PC-3 (cell line): ENCODE measurements at regions not wholly inside any gene's neighbourhood (a gene's known extent, or its start where the extent isn't known, plus 50 kb on each side); places are given as distances from the start of the nearest gene placed in this dataset.

Experiments
- ATAC-seq: fragments of 200-7000 bp; cut with Tn5 transposase; 2 replicates; pipeline ENCODE4 v1.9.1; 2020; ENCODE audit warnings: mild to moderate bottlenecking, moderate library complexity
- BruUV-seq: library from RNA; stranded (reverse); fragments of 400-500 nt; replicated peaks from 2 replicates; lab custom pipeline; 2021; lab: Mats Ljungman, UMichigan
- CTCF ChIA-PET: fragments of 300-600 bp; sonication (Branson Sonifier 250); formaldehyde crosslinking; loops from one replicate; lab custom pipeline; 2022; ENCODE audit warnings: antibody characterized with exemption; lab: Charles Lee
- POLR2A ChIA-PET: fragments of 300-600 bp; sonication (Branson Sonifier 250); formaldehyde crosslinking; loops from one replicate; lab custom pipeline; 2022; ENCODE audit warnings: antibody characterized with exemption; ENCODE audit not compliant: unreplicated experiment; lab: Charles Lee
- DNase-seq: peaks from one replicate; pipeline ENCODE4 v3.0.0-alpha.2; 2015
- H2AFZ ChIP-seq: fragments of 300-600 bp; sonication (generic); 2 replicates; pipeline ENCODE4 v1.6.0; 2016; ENCODE audit warnings: antibody characterized with exemption, low read length
- H3F3A ChIP-seq: fragments of 300-600 bp; sonication (generic); one replicate; pipeline ENCODE4 v1.6.0; 2017; ENCODE audit warnings: antibody characterized with exemption, low read length, control low read depth, mild to moderate bottlenecking; ENCODE audit not compliant: unreplicated experiment
- H3K27ac ChIP-seq: fragments of 300-600 bp; sonication (generic); 2 replicates; pipeline ENCODE4 v1.5.1; 2016; ENCODE audit warnings: mild to moderate bottlenecking, low read length
- H3K27me3 ChIP-seq: fragments of 300-600 bp; sonication (generic); 2 replicates; pipeline ENCODE4 v1.6.1; 2016; ENCODE audit warnings: low read length, mixed read lengths
- H3K36me3 ChIP-seq: fragments of 300-600 bp; sonication (generic); 2 replicates; pipeline ENCODE4 v1.6.1; 2016; ENCODE audit warnings: low read depth, mixed run types, low read length, mixed read lengths
- H3K4me1 ChIP-seq: fragments of 300-600 bp; sonication (generic); 2 replicates; pipeline ENCODE4 v1.5.1; 2016; ENCODE audit warnings: low read length; ENCODE audit not compliant: insufficient read depth
- H3K4me2 ChIP-seq: fragments of 300-600 bp; sonication (generic); 2 replicates; pipeline ENCODE4 v1.6.0; 2016; ENCODE audit warnings: low read length
- H3K4me3 ChIP-seq: fragments of 300-600 bp; sonication (generic); 2 replicates; pipeline ENCODE4 v1.5.1; 2016; ENCODE audit warnings: mild to moderate bottlenecking, low read length, mixed read lengths
- H3K79me2 ChIP-seq: fragments of 300-600 bp; sonication (generic); 2 replicates; pipeline ENCODE4 v1.6.1; 2017; ENCODE audit warnings: low read length, mixed read lengths
- H3K9ac ChIP-seq: fragments of 300-600 bp; sonication (generic); 2 replicates; pipeline ENCODE4 v1.6.0; 2016; ENCODE audit warnings: mild to moderate bottlenecking, low read length
- H3K9me2 ChIP-seq: fragments of 300-600 bp; sonication (generic); replicated peaks from 2 replicates; pipeline ENCODE4 v1.6.1; 2016; ENCODE audit warnings: mixed run types, low read length, mixed read lengths
- H3K9me3 ChIP-seq: fragments of 300-600 bp; sonication (generic); 2 replicates; pipeline ENCODE4 v1.6.1; 2016; ENCODE audit warnings: low read length, mixed read lengths
- H4K20me1 ChIP-seq: fragments of 300-600 bp; sonication (generic); 2 replicates; pipeline ENCODE4 v1.6.1; 2016; ENCODE audit warnings: low read length, mixed read lengths
- CTCF ChIP-seq: fragments of 300-600 bp; sonication (generic); conservative IDR thresholded peaks from 2 replicates; pipeline ENCODE4 v1.5.1; 2017; ENCODE audit warnings: antibody characterized with exemption, low read depth, mild to moderate bottlenecking, low read length
- EZH2 ChIP-seq: fragments of 300-600 bp; sonication (generic); IDR thresholded peaks from one replicate; pipeline ENCODE4 v1.6.1; 2017; ENCODE audit warnings: antibody characterized with exemption, mild to moderate bottlenecking, low read length; ENCODE audit not compliant: unreplicated experiment
- EZH2phosphoT487 ChIP-seq: fragments of 300-600 bp; sonication (generic); IDR thresholded peaks from 2 replicates; pipeline ENCODE4 v1.6.1; 2018; ENCODE audit warnings: mild to moderate bottlenecking, antibody characterized with exemption, low read length, borderline replicate concordance
- intact Hi-C: fragments of 100-400 bp; cut with micrococcal nuclease; formaldehyde crosslinking; loops from 2 replicates; pipeline ENCODE4 v1.9.0; 2023

GRCh38 chr7:16068183-16068582, 353.2 kb downstream of the CRPPA start:
- CTCF ChIA-PET: interaction anchor here (0.6 to 0.7 kb wide), 3 partner anchors 34 to 345 kb away, joined by 3 to 5 read pairs (median 3); no protein-coding TSS in a partner anchor

GRCh38 chr7:16067711-16068110, 353.6 kb downstream of the CRPPA start:
- H3K4me2 ChIP-seq: no peak overlapping the region
- POLR2A ChIA-PET: no interaction called here
- no peaks in the 10 kb centered on the region for H3F3A ChIP-seq
- no peak overlapping the region for H3K4me3 ChIP-seq
- no peaks in the 10 kb centered on the region for H3K9me3 ChIP-seq
- H3K4me1 ChIP-seq: peaks cover 7% of the 10 kb centered on the region; the same call in 1 of the 2 replicates
- no peak for DNase-seq
- no peaks in the 10 kb centered on the region for H3K9me2 ChIP-seq
- no peak for ATAC-seq
- H2AFZ ChIP-seq: no peak overlapping the region
- no peak overlapping the region for H3K9ac ChIP-seq
- H3K79me2 ChIP-seq: no peaks in the 10 kb centered on the region
- no peak overlapping the region for H3K27ac ChIP-seq
- H3K36me3 ChIP-seq: no peaks in the 10 kb centered on the region; the same call in 1 of the 2 replicates
- CTCF ChIA-PET: interaction anchor here (0.7 kb wide), 1 partner anchor 34 kb away, joined by 5 read pairs; no protein-coding TSS in a partner anchor
- 0 out of 2 replicates have a peak, but pooled peaks cover 10% of the 10 kb centered on the region for H3K27me3 ChIP-seq
- TF ChIP-seq CTCF: no peak
- TF ChIP-seq EZH2: no peak
- TF ChIP-seq EZH2phosphoT487: no peak
- no peaks in the 10 kb centered on the region for H4K20me1 ChIP-seq
- intact Hi-C loops: loop anchor here (5.0 kb wide), 1 partner anchor 510 kb away; no protein-coding TSS in a partner anchor
- no TSS peak for BruUV-seq

More at GRCh38 chr7:16068183-16068582, 353.2 kb downstream of the CRPPA start:
- H2AFZ ChIP-seq: no peak overlapping the region
- POLR2A ChIA-PET: no interaction called here
- ATAC-seq: no peak
- H3K27me3 ChIP-seq: 0 out of 2 replicates have a peak, but pooled peaks cover 10% of the 10 kb centered on the region
- H4K20me1 ChIP-seq: no peaks in the 10 kb centered on the region
- H3K9ac ChIP-seq: no peak overlapping the region
- TF ChIP-seq EZH2 (no peak), CTCF (no peak), EZH2phosphoT487 (no peak)
- H3K4me2 ChIP-seq: no peak overlapping the region
- H3K79me2 ChIP-seq: no peaks in the 10 kb centered on the region
- no peaks in the 10 kb centered on the region for H3K9me3 ChIP-seq
- intact Hi-C loops: loop anchor here (5.0 kb wide), 1 partner anchor 511 kb away; no protein-coding TSS in a partner anchor
- no peak overlapping the region for H3K4me3 ChIP-seq
- DNase-seq: no peak
- H3K27ac ChIP-seq: no peak overlapping the region
- no TSS peak for BruUV-seq
- no peaks in the 10 kb centered on the region for H3K9me2 ChIP-seq
- peaks cover 6% of the 10 kb centered on the region; the same call in 1 of the 2 replicates for H3K4me1 ChIP-seq
- no peaks in the 10 kb centered on the region; the same call in 1 of the 2 replicates for H3K36me3 ChIP-seq
- H3F3A ChIP-seq: no peaks in the 10 kb centered on the region

- no peaks in the 10 kb centered on the region for H3K9me3 ChIP-seq
- no peaks in the 10 kb centered on the region for H3F3A ChIP-seq
- no peaks in the 10 kb centered on the region for H3K79me2 ChIP-seq
- 0 out of 2 replicates have a peak, but pooled peaks cover 10% of the 10 kb centered on the region for H3K27me3 ChIP-seq
- no peak; the same call in 1 of the 2 replicates for ATAC-seq
- TF ChIP-seq EZH2: no peak
- TF ChIP-seq CTCF: no peak
- TF ChIP-seq EZH2phosphoT487: no peak
- no TSS peak for BruUV-seq
- H3K4me3 ChIP-seq: no peak overlapping the region
- ChIA-PET CTCF (no interaction called here), POLR2A (interaction anchor here (0.6 kb wide), 1 partner anchor 34 kb away, joined by 3 read pairs; no protein-coding TSS in a partner anchor)
- H2AFZ ChIP-seq: no peak overlapping the region
- H4K20me1 ChIP-seq: no peaks in the 10 kb centered on the region
- H3K4me2 ChIP-seq: no peak overlapping the region
- no peak overlapping the region for H3K9ac ChIP-seq
- intact Hi-C loops: loop anchor here (5.0 kb wide), 1 partner anchor 510 kb away; no protein-coding TSS in a partner anchor
- peaks cover 12% of the 10 kb centered on the region; the same call in 1 of the 2 replicates for H3K4me1 ChIP-seq
- H3K36me3 ChIP-seq: no peaks in the 10 kb centered on the region; the same call in 1 of the 2 replicates
- H3K27ac ChIP-seq: no peak overlapping the region
- H3K9me2 ChIP-seq: no peaks in the 10 kb centered on the region
- no peak for DNase-seq
Observed at GRCh38 chr7:16066805-16067459, 354.4 kb downstream of the CRPPA start.
